SK-N-SH treated with all-trans-retinoic acid at 6 μM for 48 hours (cell line): ENCODE measurements at regions not wholly inside any gene's neighbourhood (a gene's known extent, or its start where the extent isn't known, plus 50 kb on each side); places are given as distances from the start of the nearest gene placed in this dataset.

Source experiments
- RARB ChIP-seq: fragments of 250-450 bp; sonication (Bioruptor Pico); IDR thresholded peaks from 2 replicates; pipeline ENCODE4 v1.8.0; 2021; ENCODE audit warnings: mild to moderate bottlenecking, moderate library complexity
- SNAI2 ChIP-seq: fragments of 250-450 bp; sonication (Bioruptor Pico); IDR thresholded peaks from 2 replicates; pipeline ENCODE4 v1.5.0; 2020; ENCODE audit warnings: mild to moderate bottlenecking, moderate library complexity
- ZNF565 ChIP-seq: fragments of 450-650 bp; formaldehyde crosslinking; conservative IDR thresholded peaks from 2 replicates; pipeline ENCODE4 v1.5.0; 2020; ENCODE audit warnings: low read depth, mild to moderate bottlenecking, moderate library complexity

DNA sequence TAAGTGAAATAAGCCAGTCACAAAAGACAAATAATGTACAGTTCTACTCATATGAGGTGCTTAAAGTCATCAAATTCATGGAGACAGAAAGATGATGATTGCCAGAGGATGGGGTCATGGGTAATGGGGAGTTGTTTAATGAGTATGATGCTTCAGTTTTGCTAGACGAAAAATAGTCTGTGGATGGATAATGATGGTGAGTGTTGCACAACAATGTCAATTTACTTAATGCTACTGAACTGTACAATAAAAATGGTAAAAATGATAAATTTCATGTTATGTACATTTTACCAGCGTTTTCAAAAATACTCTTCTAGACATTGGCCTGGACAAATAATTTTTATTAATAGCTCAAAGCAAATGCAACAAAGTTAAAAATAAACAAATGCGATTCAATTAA lies 118.5 kb upstream of the KYNU start:
- TF ChIP-seq ZNF565 (CRISPR knock-in tag) (no peak), SNAI2 (CRISPR knock-in tag) (no peak), RARB (CRISPR knock-in tag) (no peak)
